ENCODE measurements at regions not wholly inside any gene's neighbourhood (a gene's known extent, or its start where the extent isn't known, plus 50 kb on each side); places are given as distances from the start of the nearest gene placed in this dataset.

DNA sequence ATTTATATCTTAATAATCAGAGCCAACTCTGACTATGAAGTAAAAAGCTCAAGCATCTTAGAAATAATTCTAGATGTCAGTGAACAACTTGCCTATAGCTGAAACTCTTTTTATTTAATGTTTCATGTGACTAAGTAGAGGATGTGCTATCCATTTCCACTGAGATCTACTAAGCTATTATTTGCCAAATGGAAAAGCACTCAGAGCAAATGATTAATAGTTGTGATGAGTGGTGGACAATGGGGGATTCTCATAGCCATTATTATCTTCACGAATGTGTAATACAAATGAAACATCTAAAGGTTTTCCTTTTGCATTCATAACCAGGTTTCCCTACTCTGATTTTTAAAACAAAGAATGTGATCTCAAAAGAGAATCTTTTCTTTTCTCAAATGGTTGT lies 126.6 kb upstream of the GNAI1 start (continued):
- TF ChIP-seq KAT7 (CRISPR knock-in tag; IDR thresholded peaks at IDR 0.05; ENCODE audit: borderline replicate concordance): no peak

GRCh38 chr7:80002865-80003264 lies 131.8 kb upstream of the GNAI1 start:
- DNase-seq (ENCODE audit: low spot score) (no peak), ATAC-seq (no peak)
- H3K36me3 Mint-ChIP-seq: no peaks in the 10 kb centered on the region
- no peaks in the 10 kb centered on the region for H3K4me1 Mint-ChIP-seq
- no peaks in the 10 kb centered on the region for H3K9me3 Mint-ChIP-seq
- no peak overlapping the region for H3K27ac Mint-ChIP-seq
- H3K27me3 Mint-ChIP-seq (ENCODE audit: low read depth): no peaks in the 10 kb centered on the region
- no peak overlapping the region for H3K4me3 Mint-ChIP-seq
- ChIA-PET POLR2A (no interaction called here), CTCF (no interaction called here)
- TF ChIP-seq, protein P1, sequence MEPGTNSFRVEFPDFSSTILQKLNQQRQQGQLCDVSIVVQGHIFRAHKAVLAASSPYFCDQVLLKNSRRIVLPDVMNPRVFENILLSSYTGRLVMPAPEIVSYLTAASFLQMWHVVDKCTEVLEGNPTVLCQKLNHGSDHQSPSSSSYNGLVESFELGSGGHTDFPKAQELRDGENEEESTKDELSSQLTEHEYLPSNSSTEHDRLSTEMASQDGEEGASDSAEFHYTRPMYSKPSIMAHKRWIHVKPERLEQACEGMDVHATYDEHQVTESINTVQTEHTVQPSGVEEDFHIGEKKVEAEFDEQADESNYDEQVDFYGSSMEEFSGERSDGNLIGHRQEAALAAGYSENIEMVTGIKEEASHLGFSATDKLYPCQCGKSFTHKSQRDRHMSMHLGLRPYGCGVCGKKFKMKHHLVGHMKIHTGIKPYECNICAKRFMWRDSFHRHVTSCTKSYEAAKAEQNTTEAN (CRISPR knock-in tag; IDR thresholded peaks at IDR 0.05): no peak
- TF ChIP-seq, protein P2, sequence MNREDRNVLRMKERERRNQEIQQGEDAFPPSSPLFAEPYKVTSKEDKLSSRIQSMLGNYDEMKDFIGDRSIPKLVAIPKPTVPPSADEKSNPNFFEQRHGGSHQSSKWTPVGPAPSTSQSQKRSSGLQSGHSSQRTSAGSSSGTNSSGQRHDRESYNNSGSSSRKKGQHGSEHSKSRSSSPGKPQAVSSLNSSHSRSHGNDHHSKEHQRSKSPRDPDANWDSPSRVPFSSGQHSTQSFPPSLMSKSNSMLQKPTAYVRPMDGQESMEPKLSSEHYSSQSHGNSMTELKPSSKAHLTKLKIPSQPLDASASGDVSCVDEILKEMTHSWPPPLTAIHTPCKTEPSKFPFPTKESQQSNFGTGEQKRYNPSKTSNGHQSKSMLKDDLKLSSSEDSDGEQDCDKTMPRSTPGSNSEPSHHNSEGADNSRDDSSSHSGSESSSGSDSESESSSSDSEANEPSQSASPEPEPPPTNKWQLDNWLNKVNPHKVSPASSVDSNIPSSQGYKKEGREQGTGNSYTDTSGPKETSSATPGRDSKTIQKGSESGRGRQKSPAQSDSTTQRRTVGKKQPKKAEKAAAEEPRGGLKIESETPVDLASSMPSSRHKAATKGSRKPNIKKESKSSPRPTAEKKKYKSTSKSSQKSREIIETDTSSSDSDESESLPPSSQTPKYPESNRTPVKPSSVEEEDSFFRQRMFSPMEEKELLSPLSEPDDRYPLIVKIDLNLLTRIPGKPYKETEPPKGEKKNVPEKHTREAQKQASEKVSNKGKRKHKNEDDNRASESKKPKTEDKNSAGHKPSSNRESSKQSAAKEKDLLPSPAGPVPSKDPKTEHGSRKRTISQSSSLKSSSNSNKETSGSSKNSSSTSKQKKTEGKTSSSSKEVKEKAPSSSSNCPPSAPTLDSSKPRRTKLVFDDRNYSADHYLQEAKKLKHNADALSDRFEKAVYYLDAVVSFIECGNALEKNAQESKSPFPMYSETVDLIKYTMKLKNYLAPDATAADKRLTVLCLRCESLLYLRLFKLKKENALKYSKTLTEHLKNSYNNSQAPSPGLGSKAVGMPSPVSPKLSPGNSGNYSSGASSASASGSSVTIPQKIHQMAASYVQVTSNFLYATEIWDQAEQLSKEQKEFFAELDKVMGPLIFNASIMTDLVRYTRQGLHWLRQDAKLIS (CRISPR knock-in tag; IDR thresholded peaks at IDR 0.05; ENCODE audit: borderline replicate concordance): no peak
- no peak for TF ChIP-seq ZNF671 (CRISPR knock-in tag; IDR thresholded peaks at IDR 0.05)
- no peak for TF ChIP-seq HMGA2 (CRISPR knock-in tag; IDR thresholded peaks at IDR 0.05)
- TF ChIP-seq GABPB1 (CRISPR knock-in tag; IDR thresholded peaks at IDR 0.05): no peak
- no peak for TF ChIP-seq JAZF1 (CRISPR knock-in tag; IDR thresholded peaks at IDR 0.05)
- TF ChIP-seq, protein P3, sequence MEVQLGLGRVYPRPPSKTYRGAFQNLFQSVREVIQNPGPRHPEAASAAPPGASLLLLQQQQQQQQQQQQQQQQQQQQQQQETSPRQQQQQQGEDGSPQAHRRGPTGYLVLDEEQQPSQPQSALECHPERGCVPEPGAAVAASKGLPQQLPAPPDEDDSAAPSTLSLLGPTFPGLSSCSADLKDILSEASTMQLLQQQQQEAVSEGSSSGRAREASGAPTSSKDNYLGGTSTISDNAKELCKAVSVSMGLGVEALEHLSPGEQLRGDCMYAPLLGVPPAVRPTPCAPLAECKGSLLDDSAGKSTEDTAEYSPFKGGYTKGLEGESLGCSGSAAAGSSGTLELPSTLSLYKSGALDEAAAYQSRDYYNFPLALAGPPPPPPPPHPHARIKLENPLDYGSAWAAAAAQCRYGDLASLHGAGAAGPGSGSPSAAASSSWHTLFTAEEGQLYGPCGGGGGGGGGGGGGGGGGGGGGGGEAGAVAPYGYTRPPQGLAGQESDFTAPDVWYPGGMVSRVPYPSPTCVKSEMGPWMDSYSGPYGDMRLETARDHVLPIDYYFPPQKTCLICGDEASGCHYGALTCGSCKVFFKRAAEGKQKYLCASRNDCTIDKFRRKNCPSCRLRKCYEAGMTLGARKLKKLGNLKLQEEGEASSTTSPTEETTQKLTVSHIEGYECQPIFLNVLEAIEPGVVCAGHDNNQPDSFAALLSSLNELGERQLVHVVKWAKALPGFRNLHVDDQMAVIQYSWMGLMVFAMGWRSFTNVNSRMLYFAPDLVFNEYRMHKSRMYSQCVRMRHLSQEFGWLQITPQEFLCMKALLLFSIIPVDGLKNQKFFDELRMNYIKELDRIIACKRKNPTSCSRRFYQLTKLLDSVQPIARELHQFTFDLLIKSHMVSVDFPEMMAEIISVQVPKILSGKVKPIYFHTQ (CRISPR knock-in tag; IDR thresholded peaks at IDR 0.05): no peak
- no peak for TF ChIP-seq USF1 (CRISPR knock-in tag; IDR thresholded peaks at IDR 0.05)
- no peak for TF ChIP-seq ETV6 (CRISPR knock-in tag; IDR thresholded peaks at IDR 0.05)
- no peak for TF ChIP-seq SMAD3 (CRISPR knock-in tag; IDR thresholded peaks at IDR 0.05; ENCODE audit: borderline replicate concordance)
- TF ChIP-seq, protein P4, sequence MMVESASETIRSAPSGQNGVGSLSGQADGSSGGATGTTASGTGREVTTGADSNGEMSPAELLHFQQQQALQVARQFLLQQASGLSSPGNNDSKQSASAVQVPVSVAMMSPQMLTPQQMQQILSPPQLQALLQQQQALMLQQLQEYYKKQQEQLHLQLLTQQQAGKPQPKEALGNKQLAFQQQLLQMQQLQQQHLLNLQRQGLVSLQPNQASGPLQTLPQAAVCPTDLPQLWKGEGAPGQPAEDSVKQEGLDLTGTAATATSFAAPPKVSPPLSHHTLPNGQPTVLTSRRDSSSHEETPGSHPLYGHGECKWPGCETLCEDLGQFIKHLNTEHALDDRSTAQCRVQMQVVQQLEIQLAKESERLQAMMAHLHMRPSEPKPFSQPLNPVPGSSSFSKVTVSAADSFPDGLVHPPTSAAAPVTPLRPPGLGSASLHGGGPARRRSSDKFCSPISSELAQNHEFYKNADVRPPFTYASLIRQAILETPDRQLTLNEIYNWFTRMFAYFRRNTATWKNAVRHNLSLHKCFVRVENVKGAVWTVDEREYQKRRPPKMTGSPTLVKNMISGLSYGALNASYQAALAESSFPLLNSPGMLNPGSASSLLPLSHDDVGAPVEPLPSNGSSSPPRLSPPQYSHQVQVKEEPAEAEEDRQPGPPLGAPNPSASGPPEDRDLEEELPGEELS (CRISPR knock-in tag; IDR thresholded peaks at IDR 0.05): no peak
- no peak for TF ChIP-seq RORB (CRISPR knock-in tag; IDR thresholded peaks at IDR 0.05)
- TF ChIP-seq TEAD1 (CRISPR knock-in tag; IDR thresholded peaks at IDR 0.05): no peak
- no peak for TF ChIP-seq NR1H2 (CRISPR knock-in tag; IDR thresholded peaks at IDR 0.05)
- TF ChIP-seq, protein P5, sequence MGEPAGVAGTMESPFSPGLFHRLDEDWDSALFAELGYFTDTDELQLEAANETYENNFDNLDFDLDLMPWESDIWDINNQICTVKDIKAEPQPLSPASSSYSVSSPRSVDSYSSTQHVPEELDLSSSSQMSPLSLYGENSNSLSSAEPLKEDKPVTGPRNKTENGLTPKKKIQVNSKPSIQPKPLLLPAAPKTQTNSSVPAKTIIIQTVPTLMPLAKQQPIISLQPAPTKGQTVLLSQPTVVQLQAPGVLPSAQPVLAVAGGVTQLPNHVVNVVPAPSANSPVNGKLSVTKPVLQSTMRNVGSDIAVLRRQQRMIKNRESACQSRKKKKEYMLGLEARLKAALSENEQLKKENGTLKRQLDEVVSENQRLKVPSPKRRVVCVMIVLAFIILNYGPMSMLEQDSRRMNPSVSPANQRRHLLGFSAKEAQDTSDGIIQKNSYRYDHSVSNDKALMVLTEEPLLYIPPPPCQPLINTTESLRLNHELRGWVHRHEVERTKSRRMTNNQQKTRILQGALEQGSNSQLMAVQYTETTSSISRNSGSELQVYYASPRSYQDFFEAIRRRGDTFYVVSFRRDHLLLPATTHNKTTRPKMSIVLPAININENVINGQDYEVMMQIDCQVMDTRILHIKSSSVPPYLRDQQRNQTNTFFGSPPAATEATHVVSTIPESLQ (CRISPR knock-in tag; IDR thresholded peaks at IDR 0.05): no peak
- TF ChIP-seq ZNF396 (CRISPR knock-in tag; IDR thresholded peaks at IDR 0.05; ENCODE audit: borderline replicate concordance): no peak
- no peak for TF ChIP-seq FOXK1 (CRISPR knock-in tag; IDR thresholded peaks at IDR 0.05)
